Suppressor macrophage treated with lipopolysaccharide for 4 hours (primary cell): ENCODE measurements at regions not wholly inside any gene's neighbourhood (a gene's known extent, or its start where the extent isn't known, plus 50 kb on each side); places are given as distances from the start of the nearest gene placed in this dataset.
"Not testable (repeated sequence)": the region's sequence is repeated elsewhere in the genome, so short reads cannot be mapped to it uniquely, and the experiment has no call there.

Source experiments
- DNase-seq: peaks from one replicate; pipeline ENCODE4 v3.0.0-alpha.2; 2020

GRCh38 chr1:199472978-199473377 is 554.5 kb upstream of the NR5A2 start:
- DNase-seq: no peak

GRCh38 chr1:199474738-199475137 is 552.8 kb upstream of the NR5A2 start:
- no peak for DNase-seq

GRCh38 chr1:199482426-199482825 is 545.1 kb upstream of the NR5A2 start:
- DNase-seq: no peak

GRCh38 chr1:199489594-199489993 is 537.9 kb upstream of the NR5A2 start:
- no peak for DNase-seq

GRCh38 chr1:199490769-199491527 is 536.6 kb upstream of the NR5A2 start:
- DNase-seq: no peak

- no peak for DNase-seq
These were observed 532.1 kb upstream of the NR5A2 start for GRCh38 chr1:199495432-199495831.

- DNase-seq: peak; percentile 61
These were observed 528.7 kb upstream of the NR5A2 start for GRCh38 chr1:199498802-199499201.

- DNase-seq: no peak
These were observed 519.4 kb upstream of the NR5A2 start for GRCh38 chr1:199508072-199508471.

- no peak for DNase-seq
These were observed 518.9 kb upstream of the NR5A2 start for GRCh38 chr1:199508653-199509052.

GRCh38 chr1:199509456-199509855 is 518.1 kb upstream of the NR5A2 start:
- no peak for DNase-seq

GRCh38 chr1:199510314-199510713 is 517.2 kb upstream of the NR5A2 start:
- DNase-seq: no peak

- DNase-seq: no peak
These were observed 515.3 kb upstream of the NR5A2 start for GRCh38 chr1:199512037-199512710.

- DNase-seq: no peak
These were observed 512.2 kb upstream of the NR5A2 start for GRCh38 chr1:199515261-199515660.

GRCh38 chr1:199522338-199522737 is 505.2 kb upstream of the NR5A2 start:
- no peak for DNase-seq

GRCh38 chr1:199522936-199523335 is 504.6 kb upstream of the NR5A2 start:
- DNase-seq: no peak

GRCh38 chr1:199529324-199529723 is 498.2 kb upstream of the NR5A2 start:
- DNase-seq: no peak

- DNase-seq: not testable (repeated sequence)
These were observed 494.1 kb upstream of the NR5A2 start for GRCh38 chr1:199533361-199533760.

- DNase-seq: no peak
These were observed 481.7 kb upstream of the NR5A2 start for GRCh38 chr1:199545780-199546179.

- peak; percentile 25 for DNase-seq
These were observed 481.2 kb upstream of the NR5A2 start for GRCh38 chr1:199546323-199546722.

- no peak for DNase-seq
These were observed 478.1 kb upstream of the NR5A2 start for GRCh38 chr1:199549421-199549820.

GRCh38 chr1:199550199-199551065 is 477.1 kb upstream of the NR5A2 start:
- DNase-seq: no peak

- peak; percentile 78 for DNase-seq
These were observed 475.4 kb upstream of the NR5A2 start for GRCh38 chr1:199551967-199552565.

GRCh38 chr1:199553104-199553503 is 474.4 kb upstream of the NR5A2 start:
- DNase-seq: no peak
